Stimulated activated naive CD8-positive, alpha-beta T cell treated with anti-CD3 and anti-CD28 coated beads, Interleukin-15, amount 100 ng/mL, for 72 hours (primary cell): ENCODE measurements at regions not wholly inside any gene's neighbourhood (a gene's known extent, or its start where the extent isn't known, plus 50 kb on each side); places are given as distances from the start of the nearest gene placed in this dataset.

Experiments used
- ATAC-seq: fragments of 150-1000 bp; cut with Tn5 transposase; 2 replicates; pipeline ENCODE4 v1.10.0; 2021; ENCODE audit warnings: mild to moderate bottlenecking, moderate library complexity
- DNase-seq, 2 donors: peaks; one replicate each; pipeline ENCODE4 v3.0.0; 2021 to 2022
- H3K27ac Mint-ChIP-seq, 2 donors: one replicate each; pipeline ENCODE4 v1.8.0; 2022; ENCODE audit warnings: mild to moderate bottlenecking in 2 of 2, mixed read lengths in 2 of 2, moderate library complexity in 2 of 2
- H3K27me3 Mint-ChIP-seq: one replicate; pipeline ENCODE4 v1.8.0; 2022; ENCODE audit warnings: mixed read lengths
- H3K4me1 Mint-ChIP-seq: one replicate; pipeline ENCODE4 v1.8.0; 2022; ENCODE audit warnings: mild to moderate bottlenecking, mixed read lengths
- H3K4me3 Mint-ChIP-seq, 2 donors: one replicate each; pipeline ENCODE4 v1.8.0; 2022; ENCODE audit warnings: mild to moderate bottlenecking in 2 of 2, mixed read lengths in 2 of 2, moderate library complexity in 1 of 2
- H3K9me3 Mint-ChIP-seq, 2 donors: one replicate each; pipeline ENCODE4 v1.8.0; 2022; ENCODE audit warnings: mixed read lengths in 2 of 2

DNA sequence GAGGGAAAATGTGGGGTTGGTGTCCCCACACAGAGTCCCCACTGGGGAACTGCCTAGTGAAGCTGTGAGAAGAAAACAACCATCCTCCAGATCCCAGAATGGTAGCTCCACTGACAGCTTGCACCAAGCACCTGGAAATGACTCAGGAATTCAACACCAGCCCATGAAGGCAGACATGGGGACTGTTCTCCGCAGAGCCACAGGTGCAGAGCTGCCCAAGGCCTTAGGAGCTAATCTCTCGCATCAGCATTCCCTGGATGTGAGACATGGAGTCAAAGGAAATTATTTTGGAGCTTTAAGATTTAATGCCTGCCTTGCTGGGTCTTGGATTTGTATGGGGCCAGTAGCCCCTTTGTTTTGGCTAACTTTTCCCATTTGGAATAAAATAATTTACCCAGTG is 367.9 kb downstream of the FAM133A start:
- no peak overlapping the region for H3K4me3 Mint-ChIP-seq
- no peaks in the 10 kb centered on the region for H3K4me1 Mint-ChIP-seq
- DNase-seq (no peak), ATAC-seq (no peak)
- no peaks in the 10 kb centered on the region for H3K27me3 Mint-ChIP-seq
- H3K27ac Mint-ChIP-seq, result no peak overlapping the region
- H3K9me3 Mint-ChIP-seq, result no peaks in the 10 kb centered on the region

- no peaks in the 10 kb centered on the region for H3K9me3 Mint-ChIP-seq
- no peaks in the 10 kb centered on the region for H3K27me3 Mint-ChIP-seq
- DNase-seq, result no peak
- H3K4me3 Mint-ChIP-seq, result no peak overlapping the region
- no peak overlapping the region for H3K27ac Mint-ChIP-seq
- no peak for ATAC-seq
- no peaks in the 10 kb centered on the region for H3K4me1 Mint-ChIP-seq
These were observed 371.7 kb downstream of the FAM133A start for GRCh38 chrX:94045724-94046123.

DNA sequence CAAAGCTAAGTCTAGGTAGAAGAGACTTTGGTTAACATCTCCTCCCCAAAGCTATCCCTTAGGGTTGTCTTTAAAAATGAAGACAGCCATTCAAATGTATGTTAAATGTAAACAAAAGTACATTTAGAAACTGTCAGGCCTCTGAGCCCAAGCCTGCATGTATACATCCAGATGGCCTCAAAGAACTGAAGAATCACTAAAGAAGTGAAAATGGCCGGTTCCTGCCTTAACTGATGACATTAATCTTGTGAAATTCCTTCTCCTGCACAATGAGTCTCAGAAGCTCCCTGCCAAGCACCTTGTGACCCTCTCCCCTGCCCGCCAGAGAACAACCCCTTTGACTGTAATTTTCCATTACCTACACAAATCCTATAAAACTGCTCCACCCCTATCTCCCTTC is 377.9 kb downstream of the FAM133A start:
- DNase-seq (no peak), ATAC-seq (no peak)
- Mint-ChIP-seq H3K27me3 (no peaks in the 10 kb centered on the region), H3K4me1 (no peaks in the 10 kb centered on the region), H3K4me3 (no peak overlapping the region), H3K9me3 (no peaks in the 10 kb centered on the region), H3K27ac (no peak overlapping the region)

DNA sequence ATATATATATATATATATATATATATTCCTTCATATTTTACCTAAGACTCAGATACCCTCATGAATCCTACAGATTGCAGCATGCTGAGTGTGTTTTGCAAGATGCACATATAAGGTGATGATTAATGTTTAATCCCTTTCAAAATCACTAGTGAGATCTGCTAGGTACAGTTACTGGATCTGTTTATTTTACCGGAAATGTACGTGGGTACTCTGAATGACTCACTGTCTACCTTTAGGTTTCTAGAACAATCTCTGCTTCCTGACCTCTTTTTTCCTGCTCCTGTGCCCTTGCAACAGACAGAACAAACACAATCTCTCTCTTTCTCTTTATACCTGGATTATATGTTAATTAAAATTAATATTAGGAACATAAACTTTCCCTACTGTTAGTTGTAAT is 379.6 kb downstream of the FAM133A start:
- Mint-ChIP-seq H3K4me3 (no peak overlapping the region), H3K4me1 (no peaks in the 10 kb centered on the region), H3K27ac (no peak overlapping the region), H3K27me3 (no peaks in the 10 kb centered on the region), H3K9me3 (no peaks in the 10 kb centered on the region)
- ATAC-seq (no peak), DNase-seq (no peak)

- Mint-ChIP-seq H3K4me1 (no peaks in the 10 kb centered on the region), H3K9me3 (peaks cover 0 to 7% of the 10 kb centered on the region in 2 donors), H3K27ac (no peak overlapping the region), H3K4me3 (no peak overlapping the region), H3K27me3 (no peaks in the 10 kb centered on the region)
- no peak for DNase-seq
- ATAC-seq, result no peak
These were observed 383.4 kb downstream of the FAM133A start for GRCh38 chrX:94057385-94057784.

DNA sequence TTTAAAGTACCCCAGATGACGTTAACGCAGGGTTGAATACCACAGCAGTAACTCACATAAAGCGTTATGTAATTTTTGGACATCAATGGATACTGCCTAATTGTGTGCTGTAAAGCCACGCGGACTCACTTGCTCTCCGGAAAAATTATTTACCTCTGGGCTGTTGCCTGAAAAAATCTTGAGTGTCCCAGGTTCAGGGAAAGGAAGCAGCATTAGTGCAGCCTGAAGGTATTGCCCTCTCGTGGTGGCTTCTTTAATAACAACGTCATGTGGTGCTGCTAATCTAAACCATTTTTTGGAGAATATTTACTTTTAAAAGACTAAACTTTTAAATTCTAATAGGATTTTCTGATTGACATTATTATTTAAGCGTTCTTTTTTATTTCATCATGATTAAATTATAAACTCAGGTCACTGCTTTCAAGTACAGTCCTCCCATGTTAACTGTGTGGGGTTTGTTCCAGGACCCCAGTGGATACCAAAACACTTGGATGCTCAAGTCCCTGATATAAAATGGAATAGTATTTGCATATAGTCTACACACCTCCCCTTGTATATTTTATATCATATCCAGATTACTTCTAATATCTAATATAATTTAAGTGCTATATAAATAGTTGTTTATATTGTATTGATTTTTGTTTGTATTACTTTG is 384.8 kb downstream of the FAM133A start:
- Mint-ChIP-seq H3K4me3 (no peak overlapping the region), H3K27me3 (no peaks in the 10 kb centered on the region), H3K27ac (no peak overlapping the region), H3K4me1 (no peaks in the 10 kb centered on the region), H3K9me3 (peaks cover 0 to 7% of the 10 kb centered on the region in 2 donors)
- DNase-seq (no peak), ATAC-seq (no peak)

DNA sequence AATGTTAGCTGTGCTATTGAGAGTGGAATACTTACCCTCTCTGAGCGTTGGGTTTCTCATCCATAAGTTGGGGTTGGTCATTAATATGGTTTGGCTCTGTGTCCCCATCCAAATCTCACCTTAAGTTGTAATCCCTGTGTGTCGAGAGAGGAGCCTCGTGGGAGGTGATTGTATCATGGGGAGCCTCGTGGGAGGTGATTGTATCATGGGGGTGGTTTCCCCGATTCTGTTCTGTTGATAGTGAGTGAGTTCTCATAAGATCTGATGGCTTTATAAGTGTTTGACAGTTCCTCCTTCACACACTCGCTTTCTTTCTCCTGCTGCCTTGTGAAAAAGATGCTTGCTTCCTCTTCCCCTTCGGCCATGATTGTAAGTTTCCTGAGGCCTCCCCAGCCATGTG is 391.1 kb downstream of the FAM133A start:
- H3K9me3 Mint-ChIP-seq, result peaks cover 0 to 7% of the 10 kb centered on the region in 2 donors
- no peaks in the 10 kb centered on the region for H3K4me1 Mint-ChIP-seq
- no peak for ATAC-seq
- no peaks in the 10 kb centered on the region for H3K27me3 Mint-ChIP-seq
- no peak overlapping the region for H3K27ac Mint-ChIP-seq
- H3K4me3 Mint-ChIP-seq, result no peak overlapping the region
- DNase-seq, result no peak

GRCh38 chrX:94089149-94089548 is 415.1 kb downstream of the FAM133A start:
- no peak overlapping the region for H3K27ac Mint-ChIP-seq
- no peaks in the 10 kb centered on the region for H3K9me3 Mint-ChIP-seq
- DNase-seq (no peak), ATAC-seq (no peak)
- no peaks in the 10 kb centered on the region for H3K27me3 Mint-ChIP-seq
- H3K4me3 Mint-ChIP-seq, result no peak overlapping the region
- no peaks in the 10 kb centered on the region for H3K4me1 Mint-ChIP-seq

DNA sequence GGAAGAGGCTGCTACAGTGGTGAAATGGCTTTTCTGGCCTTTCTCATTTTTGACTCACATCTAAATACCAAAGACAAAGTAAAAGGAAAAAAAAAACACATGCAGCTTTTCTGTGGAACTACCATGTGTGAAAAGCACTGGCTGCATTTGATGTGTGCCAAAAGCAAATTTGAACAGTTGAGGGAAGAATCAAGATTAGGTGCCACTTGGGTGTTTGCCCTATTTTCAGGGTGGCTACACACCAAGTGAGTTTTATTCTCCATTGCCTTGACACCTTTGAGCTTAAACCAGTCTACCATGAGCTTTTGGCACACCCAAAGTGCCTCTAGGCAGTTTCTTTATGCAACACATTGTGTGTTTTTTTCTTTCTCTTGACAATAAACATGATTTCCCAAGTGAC is 423.9 kb downstream of the FAM133A start:
- Mint-ChIP-seq H3K27ac (no peak overlapping the region), H3K9me3 (no peaks in the 10 kb centered on the region), H3K4me3 (no peak overlapping the region), H3K4me1 (no peaks in the 10 kb centered on the region), H3K27me3 (no peaks in the 10 kb centered on the region)
- ATAC-seq (no peak), DNase-seq (no peak)

- no peak overlapping the region for H3K27ac Mint-ChIP-seq
These were observed 434.0 kb downstream of the FAM133A start for GRCh38 chrX:94107981-94108380.

GRCh38 chrX:94114362-94114761 is 440.4 kb downstream of the FAM133A start:
- no peak for DNase-seq
- Mint-ChIP-seq H3K27ac (no peak overlapping the region), H3K9me3 (no peaks in the 10 kb centered on the region), H3K4me1 (no peaks in the 10 kb centered on the region), H3K27me3 (no peaks in the 10 kb centered on the region), H3K4me3 (no peak overlapping the region)
- no peak for ATAC-seq

More at GRCh38 chrX:94107981-94108380, 434.0 kb downstream of the FAM133A start:
- no peak for ATAC-seq
- H3K9me3 Mint-ChIP-seq, result peaks cover 0 to 6% of the 10 kb centered on the region in 2 donors
- DNase-seq, result no peak
- H3K27me3 Mint-ChIP-seq, result no peaks in the 10 kb centered on the region
- no peak overlapping the region for H3K4me3 Mint-ChIP-seq
- no peaks in the 10 kb centered on the region for H3K4me1 Mint-ChIP-seq

- DNase-seq (no peak), ATAC-seq (no peak)
- H3K4me3 Mint-ChIP-seq, result no peak overlapping the region
- no peak overlapping the region for H3K27ac Mint-ChIP-seq
- no peaks in the 10 kb centered on the region for H3K27me3 Mint-ChIP-seq
- no peaks in the 10 kb centered on the region for H3K9me3 Mint-ChIP-seq
- no peaks in the 10 kb centered on the region for H3K4me1 Mint-ChIP-seq
These were observed 447.8 kb downstream of the FAM133A start for GRCh38 chrX:94121799-94122198.

DNA sequence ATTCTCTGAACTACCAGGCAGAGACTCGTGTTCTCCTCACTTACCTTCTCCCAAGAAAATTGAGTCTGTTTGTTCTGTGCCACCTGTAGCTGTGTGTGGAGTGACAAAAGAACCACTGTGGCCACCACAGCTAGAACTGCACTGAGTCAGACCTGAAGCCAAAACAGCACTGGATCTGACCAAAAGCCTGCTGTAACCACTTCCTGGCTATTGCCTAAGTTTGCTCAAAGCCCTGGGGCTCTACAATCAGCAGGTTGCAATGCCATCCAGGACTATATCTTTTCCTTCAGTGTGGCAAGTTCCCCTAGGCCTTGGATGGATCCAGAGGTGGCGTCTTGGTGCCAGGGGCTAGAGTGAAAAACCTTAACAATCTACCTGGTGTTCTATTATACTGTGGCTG is 449.1 kb downstream of the FAM133A start:
- Mint-ChIP-seq H3K27ac (no peak overlapping the region), H3K4me3 (no peak overlapping the region), H3K9me3 (no peaks in the 10 kb centered on the region), H3K4me1 (no peaks in the 10 kb centered on the region), H3K27me3 (no peaks in the 10 kb centered on the region)
- DNase-seq (no peak), ATAC-seq (no peak)

GRCh38 chrX:94162971-94163370 is 489.0 kb downstream of the FAM133A start:
- no peak for DNase-seq
- Mint-ChIP-seq H3K4me3 (no peak overlapping the region), H3K9me3 (peaks cover 0 to 9% of the 10 kb centered on the region in 2 donors), H3K27me3 (no peaks in the 10 kb centered on the region), H3K4me1 (no peaks in the 10 kb centered on the region), H3K27ac (no peak overlapping the region)
- no peak for ATAC-seq

DNA sequence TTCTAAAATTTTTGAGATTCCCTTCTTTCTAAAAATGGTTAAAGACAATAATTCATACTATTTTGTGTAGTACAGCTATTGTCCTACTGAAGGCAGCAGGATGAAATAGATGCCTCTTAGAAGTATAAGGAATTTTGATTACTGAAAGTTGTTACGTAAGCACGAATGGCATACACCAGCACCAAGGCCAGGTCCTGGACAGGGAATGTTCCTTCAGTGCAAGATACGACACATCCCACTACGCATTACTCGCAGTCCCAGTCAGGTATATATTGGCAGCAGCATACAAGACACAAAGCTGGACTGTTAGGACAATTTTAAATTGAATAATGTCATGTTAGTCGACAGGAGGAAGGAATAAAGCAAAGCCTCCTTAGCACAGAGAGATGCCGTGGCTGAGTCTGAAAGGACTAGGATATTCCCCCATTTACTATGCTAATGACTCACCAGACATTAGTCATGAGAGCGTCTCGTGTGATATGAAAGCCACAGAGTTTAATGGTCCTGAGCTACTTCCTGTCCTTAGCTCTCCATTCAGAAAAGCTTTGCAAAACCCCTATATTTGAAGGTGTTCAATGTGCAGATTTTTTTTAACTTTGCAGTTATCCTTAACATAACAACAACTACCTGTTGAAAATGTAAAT is 504.3 kb downstream of the FAM133A start:
- DNase-seq (no peak), ATAC-seq (no peak)
- Mint-ChIP-seq H3K27me3 (no peaks in the 10 kb centered on the region), H3K4me3 (no peak overlapping the region), H3K4me1 (no peaks in the 10 kb centered on the region), H3K9me3 (no peaks in the 10 kb centered on the region), H3K27ac (no peak overlapping the region)

- no peak overlapping the region for H3K27ac Mint-ChIP-seq
- no peak for ATAC-seq
These were observed 530.5 kb downstream of the FAM133A start for GRCh38 chrX:94204524-94204923.

GRCh38 chrX:94216738-94217137 is 542.7 kb downstream of the FAM133A start:
- Mint-ChIP-seq H3K27me3 (no peaks in the 10 kb centered on the region), H3K9me3 (no peaks in the 10 kb centered on the region), H3K4me1 (no peaks in the 10 kb centered on the region), H3K27ac (no peak overlapping the region), H3K4me3 (no peak overlapping the region)
- DNase-seq (no peak), ATAC-seq (no peak)

More at GRCh38 chrX:94204524-94204923, 530.5 kb downstream of the FAM133A start:
- no peak overlapping the region for H3K4me3 Mint-ChIP-seq
- H3K4me1 Mint-ChIP-seq, result no peaks in the 10 kb centered on the region
- no peak for DNase-seq
- no peaks in the 10 kb centered on the region for H3K9me3 Mint-ChIP-seq
- no peaks in the 10 kb centered on the region for H3K27me3 Mint-ChIP-seq
